Renal cortical epithelial cell (primary cell): ENCODE measurements at regions not wholly inside any gene's neighbourhood (a gene's known extent, or its start where the extent isn't known, plus 50 kb on each side); places are given as distances from the start of the nearest gene placed in this dataset.
"Not testable (repeated sequence)": the region's sequence is repeated elsewhere in the genome, so short reads cannot be mapped to it uniquely, and the experiment has no call there.

Experiments
- DNase-seq: peaks from one replicate; pipeline ENCODE4 v3.0.0-alpha.2; 2011; ENCODE audit warnings: low read depth

GRCh38 chr20:19834783-19835182 lies 76.7 kb downstream of the RIN2 start:
- no peak for DNase-seq

GRCh38 chr20:19835533-19836222 lies 77.6 kb downstream of the RIN2 start:
- no peak for DNase-seq

GRCh38 chr20:19838468-19838867 lies 80.4 kb downstream of the RIN2 start:
- DNase-seq: no peak

- DNase-seq: no peak
Measured at GRCh38 chr20:19839053-19839452, 81.0 kb downstream of the RIN2 start.

- DNase-seq: no peak
Measured at GRCh38 chr20:19840111-19840710, 82.2 kb downstream of the RIN2 start.

GRCh38 chr20:19841740-19842139 lies 83.7 kb downstream of the RIN2 start:
- no peak for DNase-seq

- not testable (repeated sequence) for DNase-seq
Measured at GRCh38 chr20:19844850-19845249, 86.8 kb downstream of the RIN2 start.

- no peak for DNase-seq
Measured at GRCh38 chr20:19847383-19847782, 89.3 kb downstream of the RIN2 start.

- no peak for DNase-seq
Measured at GRCh38 chr20:19849341-19850197, 91.5 kb downstream of the RIN2 start.

GRCh38 chr20:19850198-19850533 lies 92.1 kb downstream of the RIN2 start:
- DNase-seq: no peak

- no peak for DNase-seq
Measured at GRCh38 chr20:19851861-19852260, 93.8 kb downstream of the RIN2 start.

- no peak for DNase-seq
Measured at GRCh38 chr20:19855416-19855815, 97.4 kb downstream of the RIN2 start.

- peak; percentile 65 for DNase-seq
Measured at GRCh38 chr20:19858466-19859371, 100.7 kb downstream of the RIN2 start.

- DNase-seq: no peak
Measured at GRCh38 chr20:19859444-19859843, 101.4 kb downstream of the RIN2 start.

GRCh38 chr20:19860737-19861136 lies 102.7 kb downstream of the RIN2 start:
- peak; percentile 86 for DNase-seq

GRCh38 chr20:19861147-19861759 lies 103.2 kb downstream of the RIN2 start:
- DNase-seq: no peak

- peak; percentile 74 for DNase-seq
Measured at GRCh38 chr20:19864130-19864529, 106.1 kb downstream of the RIN2 start.

GRCh38 chr20:19866070-19866469 lies 108.0 kb downstream of the RIN2 start:
- no peak for DNase-seq

- DNase-seq: no peak
Measured at GRCh38 chr20:19867074-19867473, 109.0 kb downstream of the RIN2 start.

- no peak for DNase-seq
Measured at GRCh38 chr20:19867940-19868371, 109.9 kb downstream of the RIN2 start.

- DNase-seq: no peak
Measured at GRCh38 chr20:19868441-19868840, 110.4 kb downstream of the RIN2 start.
